ENCODE measurements at regions not wholly inside any gene's neighbourhood (a gene's known extent, or its start where the extent isn't known, plus 50 kb on each side); places are given as distances from the start of the nearest gene placed in this dataset.

- H3K4me3 ChIP-seq (ENCODE audit: insufficient read length, low read depth) = no peak overlapping the region
- DNase-seq (ENCODE audit: low read depth, low spot score) = no peak
- TF ChIP-seq YY1 (IDR thresholded peaks at IDR 0.05; ENCODE audit: insufficient read depth, insufficient read length) (no peak), SUZ12 (IDR thresholded peaks at IDR 0.05; ENCODE audit: extremely low read depth, insufficient read depth, insufficient read length) (no peak), ZNF274 (IDR thresholded peaks at IDR 0.05; ENCODE audit: low read depth, low read length) (no peak)
- H3K36me3 ChIP-seq (ENCODE audit: insufficient read depth, insufficient read length, low read length) = no peaks in the 10 kb centered on the region
- no peaks in the 10 kb centered on the region for H3K4me1 ChIP-seq (ENCODE audit: insufficient read depth, insufficient read length)
- H3K9me3 ChIP-seq (ENCODE audit: insufficient read depth, low read length) = no peaks in the 10 kb centered on the region
- no peak overlapping the region for H3K9ac ChIP-seq (ENCODE audit: insufficient read length, low read depth)
- H3K27me3 ChIP-seq (ENCODE audit: insufficient read depth, insufficient read length) = no peaks in the 10 kb centered on the region
These were observed 101.1 kb downstream of the BBS10 start for GRCh38 chr12:76247026-76247646.

GRCh38 chr12:76246611-76247010 is 101.6 kb downstream of the BBS10 start:
- no peak for TF ChIP-seq SUZ12 (IDR thresholded peaks at IDR 0.05; ENCODE audit: extremely low read depth, insufficient read depth, insufficient read length)
- H3K27me3 ChIP-seq (ENCODE audit: insufficient read depth, insufficient read length) = no peaks in the 10 kb centered on the region
- no peaks in the 10 kb centered on the region for H3K9me3 ChIP-seq (ENCODE audit: insufficient read depth, low read length)
- H3K4me3 ChIP-seq (ENCODE audit: insufficient read length, low read depth) = no peak overlapping the region
- H3K36me3 ChIP-seq (ENCODE audit: insufficient read depth, insufficient read length, low read length) = no peaks in the 10 kb centered on the region
- no peak for DNase-seq (ENCODE audit: low read depth, low spot score)
- no peaks in the 10 kb centered on the region for H3K4me1 ChIP-seq (ENCODE audit: insufficient read depth, insufficient read length)
- H3K9ac ChIP-seq (ENCODE audit: insufficient read length, low read depth) = no peak overlapping the region

- H3K4me3 ChIP-seq (ENCODE audit: insufficient read length, low read depth) = no peak overlapping the region
- H3K27me3 ChIP-seq (ENCODE audit: insufficient read depth, insufficient read length) = no peaks in the 10 kb centered on the region
- H3K9ac ChIP-seq (ENCODE audit: insufficient read length, low read depth) = no peak overlapping the region
- DNase-seq (ENCODE audit: low read depth, low spot score) = no peak
- H3K4me1 ChIP-seq (ENCODE audit: insufficient read depth, insufficient read length) = no peaks in the 10 kb centered on the region
- H3K9me3 ChIP-seq (ENCODE audit: insufficient read depth, low read length) = peaks cover 11% of the 10 kb centered on the region; the same call in 1 of the 2 replicates
- no peaks in the 10 kb centered on the region for H3K36me3 ChIP-seq (ENCODE audit: insufficient read depth, insufficient read length, low read length)
- no peak for TF ChIP-seq YY1 (IDR thresholded peaks at IDR 0.05; ENCODE audit: insufficient read depth, insufficient read length)
- no peak for TF ChIP-seq SUZ12 (IDR thresholded peaks at IDR 0.05; ENCODE audit: extremely low read depth, insufficient read depth, insufficient read length)
These were observed 103.9 kb downstream of the BBS10 start for GRCh38 chr12:76244300-76244699.

GRCh38 chr12:76242813-76243550 is 105.2 kb downstream of the BBS10 start:
- peaks cover 11% of the 10 kb centered on the region; the same call in 1 of the 2 replicates for H3K9me3 ChIP-seq (ENCODE audit: insufficient read depth, low read length)
- TF ChIP-seq ZNF274 (IDR thresholded peaks at IDR 0.05; ENCODE audit: low read depth, low read length) = no peak
- TF ChIP-seq YY1 (IDR thresholded peaks at IDR 0.05; ENCODE audit: insufficient read depth, insufficient read length) = no peak
- TF ChIP-seq SUZ12 (IDR thresholded peaks at IDR 0.05; ENCODE audit: extremely low read depth, insufficient read depth, insufficient read length) = no peak
- H3K36me3 ChIP-seq (ENCODE audit: insufficient read depth, insufficient read length, low read length) = no peaks in the 10 kb centered on the region
- no peaks in the 10 kb centered on the region for H3K27me3 ChIP-seq (ENCODE audit: insufficient read depth, insufficient read length)
- H3K4me1 ChIP-seq (ENCODE audit: insufficient read depth, insufficient read length) = no peaks in the 10 kb centered on the region
- no peak overlapping the region for H3K4me3 ChIP-seq (ENCODE audit: insufficient read length, low read depth)
- DNase-seq (ENCODE audit: low read depth, low spot score) = no peak
- H3K9ac ChIP-seq (ENCODE audit: insufficient read length, low read depth) = no peak overlapping the region

- DNase-seq (ENCODE audit: low read depth, low spot score) = no peak
- H3K4me3 ChIP-seq (ENCODE audit: insufficient read length, low read depth) = no peak overlapping the region
- no peak overlapping the region for H3K9ac ChIP-seq (ENCODE audit: insufficient read length, low read depth)
- peaks cover 11% of the 10 kb centered on the region; the same call in 1 of the 2 replicates for H3K9me3 ChIP-seq (ENCODE audit: insufficient read depth, low read length)
- no peaks in the 10 kb centered on the region for H3K4me1 ChIP-seq (ENCODE audit: insufficient read depth, insufficient read length)
- no peak for TF ChIP-seq SUZ12 (IDR thresholded peaks at IDR 0.05; ENCODE audit: extremely low read depth, insufficient read depth, insufficient read length)
- no peaks in the 10 kb centered on the region for H3K36me3 ChIP-seq (ENCODE audit: insufficient read depth, insufficient read length, low read length)
- H3K27me3 ChIP-seq (ENCODE audit: insufficient read depth, insufficient read length) = no peaks in the 10 kb centered on the region
These were observed 106.8 kb downstream of the BBS10 start for GRCh38 chr12:76241371-76241770.

- TF ChIP-seq SUZ12 (IDR thresholded peaks at IDR 0.05; ENCODE audit: extremely low read depth, insufficient read depth, insufficient read length) (no peak), ZNF274 (IDR thresholded peaks at IDR 0.05; ENCODE audit: low read depth, low read length) (no peak), YY1 (IDR thresholded peaks at IDR 0.05; ENCODE audit: insufficient read depth, insufficient read length) (no peak)
- Histone ChIP-seq H3K9ac (ENCODE audit: insufficient read length, low read depth) (no peak overlapping the region), H3K27me3 (ENCODE audit: insufficient read depth, insufficient read length) (no peaks in the 10 kb centered on the region), H3K4me3 (ENCODE audit: insufficient read length, low read depth) (no peak overlapping the region), H3K4me1 (ENCODE audit: insufficient read depth, insufficient read length) (no peaks in the 10 kb centered on the region), H3K36me3 (ENCODE audit: insufficient read depth, insufficient read length, low read length) (no peaks in the 10 kb centered on the region), H3K9me3 (ENCODE audit: insufficient read depth, low read length) (peaks cover 11% of the 10 kb centered on the region; the same call in 1 of the 2 replicates)
- DNase-seq (ENCODE audit: low read depth, low spot score) = no peak
These were observed 107.9 kb downstream of the BBS10 start for GRCh38 chr12:76240281-76240680.

- TF ChIP-seq SUZ12 (IDR thresholded peaks at IDR 0.05; ENCODE audit: extremely low read depth, insufficient read depth, insufficient read length) = no peak
- no peak for TF ChIP-seq YY1 (IDR thresholded peaks at IDR 0.05; ENCODE audit: insufficient read depth, insufficient read length)
- no peak overlapping the region for H3K9ac ChIP-seq (ENCODE audit: insufficient read length, low read depth)
- no peaks in the 10 kb centered on the region for H3K27me3 ChIP-seq (ENCODE audit: insufficient read depth, insufficient read length)
- no peaks in the 10 kb centered on the region for H3K36me3 ChIP-seq (ENCODE audit: insufficient read depth, insufficient read length, low read length)
- no peak overlapping the region for H3K4me3 ChIP-seq (ENCODE audit: insufficient read length, low read depth)
- H3K4me1 ChIP-seq (ENCODE audit: insufficient read depth, insufficient read length) = no peaks in the 10 kb centered on the region
- H3K9me3 ChIP-seq (ENCODE audit: insufficient read depth, low read length) = peaks cover 11% of the 10 kb centered on the region; the same call in 1 of the 2 replicates
- no peak for DNase-seq (ENCODE audit: low read depth, low spot score)
These were observed 109.5 kb downstream of the BBS10 start for GRCh38 chr12:76238688-76239087.

All from NT2/D1 (cell line).